Ascending aorta (tissue), 2 donors: ENCODE measurements at regions not wholly inside any gene's neighbourhood (a gene's known extent, or its start where the extent isn't known, plus 50 kb on each side); places are given as distances from the start of the nearest gene placed in this dataset.

Source experiments
- DNase-seq, 2 donors: peaks; one replicate each; pipeline ENCODE4 v3.0.0-alpha.2; 2019; ENCODE audit warnings: low spot score in 2 of 2
- H3K27ac ChIP-seq, 2 donors: fragments of 200-600 bp; sonication (generic); one replicate each; pipeline ENCODE4 v1.5.1; 2016 to 2017; ENCODE audit warnings: mild to moderate bottlenecking in 1 of 2
- H3K27me3 ChIP-seq: fragments of 200-600 bp; sonication (generic); one replicate; pipeline ENCODE4 v1.5.1; 2017
- H3K36me3 ChIP-seq, 2 donors: fragments of 200-600 bp; sonication (generic); one replicate each; pipeline ENCODE4 v1.5.1; 2016
- H3K4me1 ChIP-seq, 2 donors: fragments of 200-600 bp; sonication (generic); one replicate each; pipeline ENCODE4 v1.5.1; 2016 to 2017; ENCODE audit warnings: mild to moderate bottlenecking in 1 of 2
- H3K4me3 ChIP-seq, 2 donors: fragments of 200-600 bp; sonication (generic); one replicate each; pipeline ENCODE4 v1.5.1; 2016 to 2017; ENCODE audit warnings: mild to moderate bottlenecking in 1 of 2
- H3K9me3 ChIP-seq, 2 donors: fragments of 200-600 bp; sonication (generic); one replicate each; pipeline ENCODE4 v1.5.1; 2016
- CTCF ChIP-seq, 3 experiments: fragments of 200-600 bp in 2 of 3; fragments of 450-650 bp in 1 of 3; sonication (generic) in 2 of 3; IDR thresholded peaks; one replicate each; pipeline ENCODE4 v1.5.1; 2016 to 2019; ENCODE audit warnings: antibody characterized with exemption in 3 of 3, mild to moderate bottlenecking in 1 of 3, moderate library complexity in 1 of 3
- intact Hi-C: fragments of 100-400 bp; cut with DNase I; formaldehyde crosslinking; loops from one replicate; pipeline ENCODE4 v1.15.1; 2023

GRCh38 chr7:119696336-119696735, 576.6 kb upstream of the KCND2 start:
- no peak for TF ChIP-seq CTCF (IDR thresholded peaks at IDR 0.05)
- Histone ChIP-seq H3K27me3 (no peaks in the 10 kb centered on the region), H3K4me3 (no peak overlapping the region), H3K27ac (no peak overlapping the region), H3K4me1 (no peaks in the 10 kb centered on the region), H3K36me3 (no peaks in the 10 kb centered on the region), H3K9me3 (no peaks in the 10 kb centered on the region)
- intact Hi-C loops, result no loop called here
- no peak for DNase-seq

GRCh38 chr7:119703895-119704294, 569.1 kb upstream of the KCND2 start:
- H3K27ac ChIP-seq, result no peak overlapping the region
- H3K36me3 ChIP-seq, result no peaks in the 10 kb centered on the region
- H3K9me3 ChIP-seq, result no peaks in the 10 kb centered on the region
- no peak for DNase-seq
- intact Hi-C loops, result no loop called here
- no peaks in the 10 kb centered on the region for H3K27me3 ChIP-seq
- no peak overlapping the region for H3K4me3 ChIP-seq
- TF ChIP-seq CTCF (IDR thresholded peaks at IDR 0.05), result no peak
- H3K4me1 ChIP-seq, result no peaks in the 10 kb centered on the region

GRCh38 chr7:119706608-119707007, 566.4 kb upstream of the KCND2 start:
- no peak overlapping the region for H3K4me3 ChIP-seq
- H3K27ac ChIP-seq, result no peak overlapping the region
- no peaks in the 10 kb centered on the region for H3K36me3 ChIP-seq
- no peaks in the 10 kb centered on the region for H3K9me3 ChIP-seq
- TF ChIP-seq CTCF (IDR thresholded peaks at IDR 0.05), result no peak
- no peak for DNase-seq
- H3K27me3 ChIP-seq, result no peaks in the 10 kb centered on the region
- no peaks in the 10 kb centered on the region for H3K4me1 ChIP-seq
- intact Hi-C loops, result no loop called here

GRCh38 chr7:119708891-119709290, 564.1 kb upstream of the KCND2 start:
- intact Hi-C loops, result no loop called here
- no peak for TF ChIP-seq CTCF (IDR thresholded peaks at IDR 0.05)
- H3K9me3 ChIP-seq, result no peaks in the 10 kb centered on the region
- no peaks in the 10 kb centered on the region for H3K27me3 ChIP-seq
- no peak for DNase-seq
- H3K4me1 ChIP-seq, result no peaks in the 10 kb centered on the region
- H3K4me3 ChIP-seq, result no peak overlapping the region
- H3K36me3 ChIP-seq, result no peaks in the 10 kb centered on the region
- no peak overlapping the region for H3K27ac ChIP-seq

- Histone ChIP-seq H3K27me3 (no peaks in the 10 kb centered on the region), H3K4me1 (no peaks in the 10 kb centered on the region), H3K9me3 (no peaks in the 10 kb centered on the region), H3K4me3 (no peak overlapping the region), H3K36me3 (no peaks in the 10 kb centered on the region), H3K27ac (no peak overlapping the region)
- TF ChIP-seq CTCF (IDR thresholded peaks at IDR 0.05), result no peak
- no peak for DNase-seq
- intact Hi-C loops, result no loop called here
Observed at GRCh38 chr7:119711104-119711503, 561.9 kb upstream of the KCND2 start.

GRCh38 chr7:119712886-119713462, 560.0 kb upstream of the KCND2 start:
- Histone ChIP-seq H3K27me3 (no peaks in the 10 kb centered on the region), H3K4me3 (no peak overlapping the region), H3K9me3 (no peaks in the 10 kb centered on the region), H3K27ac (no peak overlapping the region), H3K4me1 (no peaks in the 10 kb centered on the region), H3K36me3 (no peaks in the 10 kb centered on the region)
- intact Hi-C loops, result no loop called here
- TF ChIP-seq CTCF (IDR thresholded peaks at IDR 0.05), result no peak
- DNase-seq, result no peak
